VCaP (cell line): ENCODE measurements at regions not wholly inside any gene's neighbourhood (a gene's known extent, or its start where the extent isn't known, plus 50 kb on each side); places are given as distances from the start of the nearest gene placed in this dataset.

ENCODE experiments used
- H3K27ac ChIP-seq: fragments of 450-650 bp; 2 replicates; pipeline ENCODE4 v1.5.1; 2017
- CTCF ChIP-seq: fragments of 450-650 bp; conservative IDR thresholded peaks from 2 replicates; pipeline ENCODE4 v1.5.1; 2017; ENCODE audit warnings: mild to moderate bottlenecking, moderate library complexity

- no peak for TF ChIP-seq CTCF
- no peak overlapping the region for H3K27ac ChIP-seq
Measured at GRCh38 chr1:115462566-115463076, 124.6 kb upstream of the NGF start.

GRCh38 chr1:115461526-115461925 lies 123.5 kb upstream of the NGF start:
- TF ChIP-seq CTCF: no peak

GRCh38 chr1:115459161-115459560 lies 121.1 kb upstream of the NGF start:
- no peak overlapping the region for H3K27ac ChIP-seq
- no peak for TF ChIP-seq CTCF

More at GRCh38 chr1:115461526-115461925, 123.5 kb upstream of the NGF start:
- H3K27ac ChIP-seq: no peak overlapping the region

GRCh38 chr1:115458426-115459114 lies 120.5 kb upstream of the NGF start:
- H3K27ac ChIP-seq: no peak overlapping the region
- TF ChIP-seq CTCF: no peak

- no peak for TF ChIP-seq CTCF
- H3K27ac ChIP-seq: no peak overlapping the region
Measured at GRCh38 chr1:115457289-115457688, 119.2 kb upstream of the NGF start.

GRCh38 chr1:115456441-115456961 lies 118.5 kb upstream of the NGF start:
- no peak for TF ChIP-seq CTCF
- no peak overlapping the region for H3K27ac ChIP-seq

GRCh38 chr1:115454837-115455511 lies 116.9 kb upstream of the NGF start:
- H3K27ac ChIP-seq: no peak overlapping the region
- no peak for TF ChIP-seq CTCF
